ENCODE measurements at regions not wholly inside any gene's neighbourhood (a gene's known extent, or its start where the extent isn't known, plus 50 kb on each side); places are given as distances from the start of the nearest gene placed in this dataset.

- H3K9me3 ChIP-seq (replicated peaks in 1 of 2; ENCODE audit: control insufficient read depth in 1 of 2, insufficient read depth in 1 of 2, low read length in 2 of 2): no peaks in the 10 kb centered on the region
- no peak overlapping the region for H3K4me3 ChIP-seq (replicated peaks in 1 of 3; ENCODE audit: low read depth in 2 of 3, low read length in 3 of 3)
- Mint-ChIP-seq H3K27me3 (ENCODE audit: low read depth in 3 of 3) (peaks cover 0 to 4% (median 3%) of the 10 kb centered on the region in 3 donors), H3K9me3 (peaks cover 0 to 2% (median 0%) of the 10 kb centered on the region in 7 donors), H3K36me3 (no peaks in the 10 kb centered on the region), H3K27ac (no peak overlapping the region), H3K4me1 (peaks cover 3% of the 10 kb centered on the region), H3K4me3 (no peak overlapping the region)
- H4K20me1 ChIP-seq (ENCODE audit: insufficient read depth, low read length): no peaks in the 10 kb centered on the region
- H3K9ac ChIP-seq (ENCODE audit: insufficient read depth, low read length, poor library complexity, severe bottlenecking): no peak overlapping the region
- WGBS (ENCODE audit: insufficient coverage): 100% methylated on average over 1 of the region's 1 CpG
- no peak overlapping the region for H3K27ac ChIP-seq (ENCODE audit: low read depth in 1 of 2, low read length in 2 of 2)
- intact Hi-C loops (cut with micrococcal nuclease): no loop called here
- no peaks in the 10 kb centered on the region for H3K4me1 ChIP-seq (ENCODE audit: control insufficient read depth in 1 of 2, insufficient read depth in 2 of 2, low read length in 2 of 2)
- H3K4me2 ChIP-seq (replicated peaks; ENCODE audit: extremely low read depth, low read length, poor library complexity, severe bottlenecking): no peak overlapping the region
- no peak overlapping the region for H2AFZ ChIP-seq (ENCODE audit: insufficient read depth, low read depth, low read length, poor library complexity, severe bottlenecking)
- H3K79me2 ChIP-seq (ENCODE audit: insufficient read depth, low read length): no peaks in the 10 kb centered on the region
- no peak for TF ChIP-seq CTCF (IDR thresholded peaks at IDR 0.05)
- no peak for DNase-seq
- no peaks in the 10 kb centered on the region for H3K36me3 ChIP-seq (replicated peaks in 1 of 2; ENCODE audit: control insufficient read depth in 1 of 2, insufficient read depth in 2 of 2, low read length in 2 of 2)
- no peaks in the 10 kb centered on the region for H3K27me3 ChIP-seq (ENCODE audit: control insufficient read depth in 2 of 2, insufficient read depth in 2 of 2, low read length in 2 of 2)
Measured at GRCh38 chr20:18979132-18979531, 165.5 kb downstream of the SCP2D1 start.

- no peak for DNase-seq
- no peaks in the 10 kb centered on the region for H3K27me3 ChIP-seq (ENCODE audit: control insufficient read depth in 2 of 2, insufficient read depth in 2 of 2, low read length in 2 of 2)
- no peaks in the 10 kb centered on the region for H3K79me2 ChIP-seq (ENCODE audit: insufficient read depth, low read length)
- no peak overlapping the region for H3K4me3 ChIP-seq (replicated peaks in 1 of 3; ENCODE audit: low read depth in 2 of 3, low read length in 3 of 3)
- intact Hi-C loops (cut with micrococcal nuclease): no loop called here
- H3K27ac Mint-ChIP-seq: no peak overlapping the region
- no peak overlapping the region for H3K9ac ChIP-seq (ENCODE audit: insufficient read depth, low read length, poor library complexity, severe bottlenecking)
- no peaks in the 10 kb centered on the region for H3K36me3 Mint-ChIP-seq
- no peak overlapping the region for H3K4me2 ChIP-seq (replicated peaks; ENCODE audit: extremely low read depth, low read length, poor library complexity, severe bottlenecking)
- peaks cover 0 to 1% (median 0%) of the 10 kb centered on the region in 7 donors for H3K9me3 Mint-ChIP-seq
- H3K9me3 ChIP-seq (replicated peaks in 1 of 2; ENCODE audit: control insufficient read depth in 1 of 2, insufficient read depth in 1 of 2, low read length in 2 of 2): no peaks in the 10 kb centered on the region
- peaks cover 0 to 3% (median 2%) of the 10 kb centered on the region in 3 donors for H3K27me3 Mint-ChIP-seq (ENCODE audit: low read depth in 3 of 3)
- peaks cover 3% of the 10 kb centered on the region for H3K4me1 Mint-ChIP-seq
- no peak for TF ChIP-seq CTCF (IDR thresholded peaks at IDR 0.05)
- no peak overlapping the region for H3K4me3 Mint-ChIP-seq
- H3K36me3 ChIP-seq (replicated peaks in 1 of 2; ENCODE audit: control insufficient read depth in 1 of 2, insufficient read depth in 2 of 2, low read length in 2 of 2): no peaks in the 10 kb centered on the region
- H2AFZ ChIP-seq (ENCODE audit: insufficient read depth, low read depth, low read length, poor library complexity, severe bottlenecking): no peak overlapping the region
- no peak overlapping the region for H3K27ac ChIP-seq (ENCODE audit: low read depth in 1 of 2, low read length in 2 of 2)
- 78% methylated on average over 5 of the region's 5 CpGs for WGBS (ENCODE audit: insufficient coverage)
- no peaks in the 10 kb centered on the region for H4K20me1 ChIP-seq (ENCODE audit: insufficient read depth, low read length)
- H3K4me1 ChIP-seq (ENCODE audit: control insufficient read depth in 1 of 2, insufficient read depth in 2 of 2, low read length in 2 of 2): no peaks in the 10 kb centered on the region
Measured at GRCh38 chr20:18981962-18982539, 168.5 kb downstream of the SCP2D1 start.

All from CD14-positive monocyte (primary cell).